ENCODE measurements at regions not wholly inside any gene's neighbourhood (a gene's known extent, or its start where the extent isn't known, plus 50 kb on each side); places are given as distances from the start of the nearest gene placed in this dataset.

GRCh38 chr20:63091901-63092659 lies 85.3 kb upstream of the BHLHE23 start:
- CTCF ChIA-PET = no interaction called here
- no peak overlapping the region for H3K4me3 Mint-ChIP-seq
- Histone ChIP-seq H3K27ac (ENCODE audit: low read length in 2 of 2) (no peak overlapping the region), H3K79me2 (ENCODE audit: control insufficient read depth, insufficient read depth, low read length) (no peaks in the 10 kb centered on the region), H3K4me3 (ENCODE audit: control extremely low read depth in 1 of 5, extremely low read depth in 1 of 5, insufficient read depth in 1 of 5, low read depth in 2 of 5, low read length in 4 of 5) (no peak overlapping the region), H3K36me3 (replicated peaks in 1 of 2; ENCODE audit: control extremely low read depth in 1 of 2, control insufficient read depth in 1 of 2, extremely low read depth in 1 of 2, insufficient read depth in 2 of 2, low read length in 1 of 2) (no peaks in the 10 kb centered on the region), H3K9ac (ENCODE audit: low read length) (no peak overlapping the region), H3K9me3 (ENCODE audit: control extremely low read depth in 1 of 3, control insufficient read depth in 2 of 3, insufficient read depth in 1 of 3, low read length in 2 of 3) (no peaks in the 10 kb centered on the region), H3K4me1 (ENCODE audit: control insufficient read depth in 2 of 2, insufficient read depth in 2 of 2, low read length in 2 of 2) (no peaks in the 10 kb centered on the region), H3K4me2 (replicated peaks; ENCODE audit: low read depth, low read length, poor library complexity, severe bottlenecking) (no peak overlapping the region), H4K20me1 (ENCODE audit: control insufficient read depth, insufficient read depth, low read length, poor library complexity, severe bottlenecking) (no peaks in the 10 kb centered on the region), H2AFZ (ENCODE audit: insufficient read depth, low read depth, low read length, poor library complexity, severe bottlenecking) (no peak overlapping the region), H3K27me3 (replicated peaks in 1 of 4; ENCODE audit: control extremely low read depth in 1 of 4, control insufficient read depth in 3 of 4, insufficient read depth in 4 of 4, low read length in 3 of 4) (peaks cover 0 to 7% (median 0%) of the 10 kb centered on the region in 4 experiments)
- intact Hi-C loops (cut with micrococcal nuclease) = no loop called here
- no peak for TF ChIP-seq CTCF (IDR thresholded peaks at IDR 0.05)
- TF ChIP-seq EZH2 (IDR thresholded peaks at IDR 0.05; ENCODE audit: borderline replicate concordance, insufficient read depth, low read depth, low read length, poor library complexity, severe bottlenecking) = no peak
- H3K4me1 Mint-ChIP-seq = no peaks in the 10 kb centered on the region
- H3K27ac Mint-ChIP-seq = no peak overlapping the region
- DNase-seq (no peak), ATAC-seq (ENCODE audit: low read depth) (no peak)
- no peaks in the 10 kb centered on the region for H3K9me3 Mint-ChIP-seq (ENCODE audit: insufficient read depth)
- peaks cover 12% of the 10 kb centered on the region for H3K27me3 Mint-ChIP-seq
- POLR2A ChIA-PET = no interaction called here
- WGBS (ENCODE audit: insufficient coverage) = 80% methylated on average over 20 of the region's 31 CpGs

DNA sequence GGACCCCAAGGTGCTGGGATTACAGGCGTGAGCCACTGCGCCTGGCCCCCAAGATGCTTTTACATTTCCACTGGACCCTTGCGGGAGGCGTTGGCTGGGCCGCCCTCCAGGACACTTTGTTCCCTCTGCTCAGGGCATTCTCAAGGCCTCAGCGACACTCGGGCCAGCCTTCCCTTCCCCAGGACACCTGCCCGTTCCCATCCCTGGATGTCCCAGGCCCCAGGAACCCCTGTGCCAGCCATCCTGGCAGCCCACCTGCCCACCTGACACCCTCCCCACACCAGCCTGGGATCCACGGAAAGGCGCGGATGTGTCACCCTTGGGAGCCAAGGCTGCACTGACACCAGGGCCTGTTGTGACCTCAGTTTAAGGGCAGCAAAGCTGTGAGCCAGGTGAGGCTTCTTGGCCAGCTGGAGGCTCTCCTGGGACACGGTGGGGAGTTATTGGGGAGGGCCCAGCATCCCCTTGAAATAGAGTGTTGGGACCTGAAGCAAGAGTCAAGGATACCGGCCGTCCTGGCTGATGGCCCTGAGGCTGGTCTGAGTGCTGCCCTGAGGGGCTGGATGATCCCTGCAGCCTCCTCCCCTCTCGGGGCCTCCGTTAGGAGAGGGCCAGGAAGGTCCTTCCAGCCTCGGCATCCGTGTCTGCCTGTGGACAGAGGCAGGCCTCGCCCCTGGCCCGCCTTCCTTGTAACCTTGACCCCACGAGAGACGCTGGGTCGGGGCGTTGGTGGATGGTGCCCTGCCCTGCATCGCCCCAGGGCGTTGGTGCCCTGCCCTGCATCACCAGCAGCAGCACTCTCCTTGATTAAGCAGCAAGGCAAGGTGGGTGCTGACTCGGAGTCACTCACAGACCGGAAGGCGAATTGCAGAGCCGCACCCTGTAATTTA lies 84.2 kb upstream of the BHLHE23 start:
- H3K27me3 ChIP-seq (replicated peaks in 1 of 4; ENCODE audit: control extremely low read depth in 1 of 4, control insufficient read depth in 3 of 4, insufficient read depth in 4 of 4, low read length in 3 of 4) = peaks cover 0 to 7% (median 0%) of the 10 kb centered on the region in 4 experiments
- no peak overlapping the region for H2AFZ ChIP-seq (ENCODE audit: insufficient read depth, low read depth, low read length, poor library complexity, severe bottlenecking)
- DNase-seq (no peak), ATAC-seq (ENCODE audit: low read depth) (no peak)
- POLR2A ChIA-PET = no interaction called here
- no peaks in the 10 kb centered on the region for H3K79me2 ChIP-seq (ENCODE audit: control insufficient read depth, insufficient read depth, low read length)
- no peak overlapping the region for H3K4me3 ChIP-seq (ENCODE audit: control extremely low read depth in 1 of 5, extremely low read depth in 1 of 5, insufficient read depth in 1 of 5, low read depth in 2 of 5, low read length in 4 of 5)
- H3K9me3 ChIP-seq (ENCODE audit: control extremely low read depth in 1 of 3, control insufficient read depth in 2 of 3, insufficient read depth in 1 of 3, low read length in 2 of 3) = no peaks in the 10 kb centered on the region
- H3K9me3 Mint-ChIP-seq (ENCODE audit: insufficient read depth) = no peaks in the 10 kb centered on the region
- H3K36me3 ChIP-seq (replicated peaks in 1 of 2; ENCODE audit: control extremely low read depth in 1 of 2, control insufficient read depth in 1 of 2, extremely low read depth in 1 of 2, insufficient read depth in 2 of 2, low read length in 1 of 2) = no peaks in the 10 kb centered on the region
- CTCF ChIA-PET = no interaction called here
- peaks cover 14% of the 10 kb centered on the region for H3K27me3 Mint-ChIP-seq
- H3K27ac Mint-ChIP-seq = no peak overlapping the region
- no peak overlapping the region for H3K4me2 ChIP-seq (replicated peaks; ENCODE audit: low read depth, low read length, poor library complexity, severe bottlenecking)
- intact Hi-C loops (cut with micrococcal nuclease) = no loop called here
- no peaks in the 10 kb centered on the region for H4K20me1 ChIP-seq (ENCODE audit: control insufficient read depth, insufficient read depth, low read length, poor library complexity, severe bottlenecking)
- H3K9ac ChIP-seq (ENCODE audit: low read length) = no peak overlapping the region
- TF ChIP-seq EZH2 (IDR thresholded peaks at IDR 0.05; ENCODE audit: borderline replicate concordance, insufficient read depth, low read depth, low read length, poor library complexity, severe bottlenecking) (no peak), CTCF (IDR thresholded peaks at IDR 0.05) (no peak)
- H3K4me1 Mint-ChIP-seq = no peaks in the 10 kb centered on the region
- no peak overlapping the region for H3K4me3 Mint-ChIP-seq
- no peaks in the 10 kb centered on the region for H3K4me1 ChIP-seq (ENCODE audit: control insufficient read depth in 2 of 2, insufficient read depth in 2 of 2, low read length in 2 of 2)
- WGBS (ENCODE audit: insufficient coverage) = 86% methylated on average over 27 of the region's 30 CpGs
- H3K27ac ChIP-seq (ENCODE audit: low read length in 2 of 2) = no peak overlapping the region

All from B cell (primary cell).